GM23248 (cell line): ENCODE measurements at regions not wholly inside any gene's neighbourhood (a gene's known extent, or its start where the extent isn't known, plus 50 kb on each side); places are given as distances from the start of the nearest gene placed in this dataset.
"Not testable (repeated sequence)": the region's sequence is repeated elsewhere in the genome, so short reads cannot be mapped to it uniquely, and the experiment has no call there.

Experiments used
- DNase-seq: peaks from one replicate; pipeline ENCODE4 v3.0.0-alpha.2; 2015
- H2AFZ ChIP-seq: fragments of 200-600 bp; sonication (generic); 2 replicates; pipeline ENCODE4 v1.6.1; 2016; ENCODE audit warnings: antibody characterized with exemption
- H3F3A ChIP-seq: fragments of 200-600 bp; sonication (generic); 2 replicates; pipeline ENCODE4 v1.6.1; 2016; ENCODE audit warnings: mild to moderate bottlenecking, antibody characterized with exemption, mixed run types; ENCODE audit not compliant: insufficient read depth
- H3K27ac ChIP-seq: fragments of 200-600 bp; sonication (generic); 2 replicates; pipeline ENCODE4 v1.5.1; 2016; ENCODE audit warnings: mild to moderate bottlenecking
- H3K27me3 ChIP-seq: fragments of 200-600 bp; sonication (generic); replicated peaks from 2 replicates; pipeline ENCODE4 v1.6.1; 2016; ENCODE audit warnings: mild to moderate bottlenecking; ENCODE audit not compliant: insufficient read depth
- H3K36me3 ChIP-seq: fragments of 200-600 bp; sonication (generic); 2 replicates; pipeline ENCODE4 v1.6.1; 2016; ENCODE audit warnings: low read depth, mild to moderate bottlenecking
- H3K4me1 ChIP-seq: fragments of 200-600 bp; sonication (generic); 2 replicates; pipeline ENCODE4 v1.6.1; 2016; ENCODE audit warnings: mild to moderate bottlenecking; ENCODE audit not compliant: insufficient read depth
- H3K4me2 ChIP-seq: fragments of 200-600 bp; sonication (generic); one replicate; pipeline ENCODE4 v1.6.1; 2016; ENCODE audit warnings: mild to moderate bottlenecking; ENCODE audit not compliant: unreplicated experiment
- H3K4me3 ChIP-seq: fragments of 200-600 bp; sonication (generic); 2 replicates; pipeline ENCODE4 v1.5.1; 2016; ENCODE audit warnings: mild to moderate bottlenecking
- H3K79me2 ChIP-seq: fragments of 200-600 bp; sonication (generic); 2 replicates; pipeline ENCODE4 v1.6.1; 2016; ENCODE audit warnings: mild to moderate bottlenecking; ENCODE audit not compliant: insufficient read depth
- H3K9ac ChIP-seq: fragments of 200-600 bp; sonication (generic); 2 replicates; pipeline ENCODE4 v1.6.1; 2016; ENCODE audit warnings: mild to moderate bottlenecking
- H3K9me2 ChIP-seq: fragments of 200-600 bp; sonication (generic); 2 replicates; pipeline ENCODE4 v1.6.1; 2016; ENCODE audit warnings: mixed run types, mild to moderate bottlenecking, moderate library complexity; ENCODE audit not compliant: insufficient read depth
- H3K9me3 ChIP-seq: fragments of 200-600 bp; sonication (generic); one replicate; pipeline ENCODE4 v1.6.1; 2017; ENCODE audit warnings: low read depth
- H4K20me1 ChIP-seq: fragments of 200-600 bp; sonication (generic); 2 replicates; pipeline ENCODE4 v1.6.0; 2016; ENCODE audit not compliant: insufficient read depth
- EZH2 ChIP-seq: fragments of 200-600 bp; sonication (generic); IDR thresholded peaks from 2 replicates; pipeline ENCODE4 v1.6.1; 2018; ENCODE audit warnings: antibody characterized with exemption, mild to moderate bottlenecking; ENCODE audit not compliant: insufficient read depth, poor library complexity, severe bottlenecking
- EZH2phosphoT487 ChIP-seq: fragments of 200-600 bp; sonication (generic); IDR thresholded peaks from 2 replicates; pipeline ENCODE4 v1.6.1; 2018; ENCODE audit warnings: antibody characterized with exemption, moderate library complexity, mild to moderate bottlenecking, low read depth; ENCODE audit not compliant: insufficient read depth
- WGBS, 2 experiments: methylation state at CpG; one replicate each; pipeline ENCODE4 v1.1.6; 2015 to 2017; ENCODE audit warnings: low lambda C conversion rate in 2 of 2, low coverage in 1 of 2; ENCODE audit errors: missing lambda C conversion rate in 2 of 2; 5-methylcytosine and 5-hydroxymethylcytosine counted together
- in situ Hi-C: fragments of 300-500 bp; cut with MboI; formaldehyde crosslinking; loops from 2 replicates; pipeline ENCODE4 v1.15.0; 2020

DNA sequence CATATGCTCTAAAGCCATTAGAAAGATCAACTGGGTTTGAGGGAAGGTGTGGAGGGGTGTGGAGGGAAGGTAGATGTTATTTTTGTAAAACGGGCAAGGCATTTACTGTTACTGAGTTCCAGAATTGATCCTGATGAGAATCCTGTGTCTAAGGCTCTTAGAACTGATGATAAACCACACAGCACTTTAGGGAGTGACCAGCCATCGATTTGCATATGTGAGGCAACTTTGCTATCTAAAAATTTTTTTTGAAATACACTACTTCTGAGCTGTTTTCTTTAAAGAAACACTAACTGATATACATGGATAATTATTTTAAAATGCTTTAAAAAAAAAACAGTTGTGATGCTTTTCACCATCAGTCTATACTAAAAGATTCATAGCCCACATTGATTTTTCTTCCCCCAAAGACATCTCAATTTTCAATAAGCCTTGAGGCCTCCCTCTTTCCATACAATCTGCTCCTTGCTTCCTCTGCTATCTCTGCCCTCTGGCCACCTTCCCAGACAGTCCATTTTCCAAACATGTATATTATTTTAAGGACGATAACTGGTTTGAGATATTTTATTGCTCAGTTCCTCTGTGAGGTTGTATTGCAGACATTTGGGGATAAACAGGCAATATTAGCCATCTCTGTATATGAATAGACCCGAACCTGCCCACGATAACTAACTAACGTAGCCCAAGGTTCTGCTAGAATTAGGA, 265.9 kb downstream of the EFCAB11 start:
- H3K9ac ChIP-seq: no peak overlapping the region
- no peaks in the 10 kb centered on the region for H3K36me3 ChIP-seq
- DNase-seq: no peak

DNA sequence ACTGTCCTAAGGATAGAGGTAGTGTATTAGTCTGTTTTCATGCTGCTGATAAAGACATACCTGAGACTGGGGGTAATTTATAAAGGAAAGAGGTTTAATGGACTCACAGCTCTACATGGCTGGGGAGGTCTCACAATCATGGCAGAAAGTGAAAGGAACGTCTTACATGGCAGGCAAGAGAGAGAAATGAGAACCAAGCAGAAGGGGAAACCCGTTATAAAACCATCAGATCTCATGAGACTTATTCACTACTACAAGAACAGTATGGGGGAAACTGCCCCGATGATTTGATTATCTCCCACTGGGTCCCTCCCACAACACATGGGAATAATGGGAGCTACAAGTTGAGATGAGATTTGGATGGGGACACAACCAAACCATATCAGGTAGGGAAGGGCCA, 267.4 kb downstream of the EFCAB11 start:
- H3K4me3 ChIP-seq, H3K9me2 ChIP-seq, H3K79me2 ChIP-seq, H3K4me1 ChIP-seq, H2AFZ ChIP-seq, H3K9ac ChIP-seq, H3K4me2 ChIP-seq, H3K27me3 ChIP-seq, H3K36me3 ChIP-seq, in situ Hi-C loops, DNase-seq, H3K27ac ChIP-seq, H4K20me1 ChIP-seq, H3K9me3 ChIP-seq, H3F3A ChIP-seq: not testable (repeated sequence)
- 50 to 57% methylated on average over 3 of the region's 3 CpGs for WGBS, 2 experiments

More for the DNA sequence above, 265.9 kb downstream of the EFCAB11 start:
- H4K20me1 ChIP-seq: no peaks in the 10 kb centered on the region
- H3K4me1 ChIP-seq: no peaks in the 10 kb centered on the region
- H3K79me2 ChIP-seq: no peaks in the 10 kb centered on the region
- no peak overlapping the region for H3K4me3 ChIP-seq
- H3K4me2 ChIP-seq: no peak overlapping the region
- no peaks in the 10 kb centered on the region for H3K9me2 ChIP-seq
- no peaks in the 10 kb centered on the region for H3K27me3 ChIP-seq
- H2AFZ ChIP-seq: no peak overlapping the region
- no peak overlapping the region for H3K27ac ChIP-seq
- WGBS, 2 experiments: 80 to 83% methylated on average over 6 of the region's 6 CpGs
- TF ChIP-seq EZH2 (no peak), EZH2phosphoT487 (no peak)
- H3K9me3 ChIP-seq: no peaks in the 10 kb centered on the region
- no peaks in the 10 kb centered on the region for H3F3A ChIP-seq
- in situ Hi-C loops: no loop called here

- WGBS, 2 experiments: 80 to 91% methylated on average over 4 of the region's 4 CpGs
- Histone ChIP-seq H3K27me3 (no peaks in the 10 kb centered on the region), H3K9me3 (no peaks in the 10 kb centered on the region), H3F3A (no peaks in the 10 kb centered on the region), H3K27ac (no peak overlapping the region), H3K4me3 (no peak overlapping the region), H2AFZ (no peak overlapping the region), H3K9me2 (no peaks in the 10 kb centered on the region), H4K20me1 (no peaks in the 10 kb centered on the region), H3K9ac (no peak overlapping the region), H3K4me2 (no peak overlapping the region), H3K79me2 (no peaks in the 10 kb centered on the region), H3K36me3 (no peaks in the 10 kb centered on the region), H3K4me1 (no peaks in the 10 kb centered on the region)
- no peak for TF ChIP-seq EZH2
- no peak for TF ChIP-seq EZH2phosphoT487
- in situ Hi-C loops: no loop called here
- DNase-seq: no peak
These were observed 267.1 kb upstream of the FOXN3 start for GRCh38 chr14:89684139-89684538.

DNA sequence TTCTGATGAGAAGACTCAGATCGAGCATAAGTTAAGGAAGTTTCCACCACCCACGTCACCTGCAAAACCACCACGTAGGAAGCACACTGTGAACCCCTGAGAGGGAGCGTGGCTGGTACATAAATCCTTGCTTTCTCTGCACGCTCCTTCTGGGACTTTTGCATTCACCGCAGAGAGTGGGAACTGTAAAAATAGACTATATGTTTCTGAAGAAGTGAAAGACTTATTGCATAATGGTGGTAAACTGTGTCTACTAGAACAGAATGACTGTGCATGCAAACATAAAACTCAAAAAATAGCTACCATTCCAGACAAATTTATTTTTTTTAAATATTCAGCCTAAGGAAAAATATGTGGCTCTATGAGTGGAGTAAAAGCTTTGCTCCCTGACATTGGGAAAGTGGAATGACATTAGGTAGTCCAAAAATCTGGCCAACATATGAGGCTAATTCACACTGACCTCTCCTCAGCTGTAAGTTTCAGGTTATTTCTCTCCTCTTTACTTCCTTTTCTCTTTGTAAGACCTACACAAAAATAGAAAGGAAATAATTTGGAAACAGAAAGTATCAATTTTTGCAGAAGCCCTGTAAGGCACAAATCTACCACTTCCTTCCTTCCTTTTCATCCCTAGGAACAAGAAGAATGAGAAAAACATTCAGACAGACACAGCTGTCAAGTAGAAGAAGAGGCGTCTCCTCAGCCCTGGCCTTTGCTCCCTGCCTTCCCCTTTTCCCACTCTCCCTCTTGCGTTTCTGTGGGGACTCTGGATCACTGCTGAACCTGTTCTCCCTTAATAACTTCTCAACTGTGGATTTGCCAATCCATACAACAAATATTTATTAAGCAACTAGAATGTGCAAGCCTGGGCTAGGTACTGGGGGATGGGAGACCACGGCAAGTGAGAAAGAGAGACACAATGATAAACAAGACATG, 264.3 kb upstream of the FOXN3 start:
- no peak overlapping the region for H3K4me2 ChIP-seq
- H4K20me1 ChIP-seq: no peaks in the 10 kb centered on the region
- in situ Hi-C loops: no loop called here
- no peaks in the 10 kb centered on the region for H3K9me2 ChIP-seq
- H3K4me1 ChIP-seq: no peaks in the 10 kb centered on the region
- H3K36me3 ChIP-seq: no peaks in the 10 kb centered on the region
- H3K4me3 ChIP-seq: no peak overlapping the region
- no peak overlapping the region for H2AFZ ChIP-seq
- TF ChIP-seq EZH2phosphoT487 (no peak), EZH2 (no peak)
- 71 to 78% methylated on average over 9 of the region's 9 CpGs for WGBS, 2 experiments
- no peak overlapping the region for H3K27ac ChIP-seq
- H3F3A ChIP-seq: no peaks in the 10 kb centered on the region
- H3K9ac ChIP-seq: no peak overlapping the region
- no peak for DNase-seq
- no peaks in the 10 kb centered on the region for H3K27me3 ChIP-seq
- no peaks in the 10 kb centered on the region for H3K9me3 ChIP-seq
- no peaks in the 10 kb centered on the region for H3K79me2 ChIP-seq
